IPS-15b (cell line): ENCODE measurements at regions not wholly inside any gene's neighbourhood (a gene's known extent, or its start where the extent isn't known, plus 50 kb on each side); places are given as distances from the start of the nearest gene placed in this dataset.

ENCODE experiments used
- H3K27me3 ChIP-seq: one replicate; pipeline ENCODE4 v1.6.1; 2013; ENCODE audit warnings: low read length; ENCODE audit not compliant: control insufficient read depth, insufficient read depth
- H3K36me3 ChIP-seq: one replicate; pipeline ENCODE4 v1.6.1; 2013; ENCODE audit warnings: low read length; ENCODE audit not compliant: control insufficient read depth, insufficient read depth
- H3K4me1 ChIP-seq: one replicate; pipeline ENCODE4 v1.6.1; 2013; ENCODE audit warnings: mild to moderate bottlenecking, low read length; ENCODE audit not compliant: control insufficient read depth, insufficient read depth
- H3K4me3 ChIP-seq: one replicate; pipeline ENCODE4 v1.5.1; 2013; ENCODE audit warnings: low read depth, low read length
- H3K9ac ChIP-seq: one replicate; pipeline ENCODE4 v1.6.1; 2013; ENCODE audit warnings: low read depth, mild to moderate bottlenecking, low read length
- H3K9me3 ChIP-seq: one replicate; pipeline ENCODE4 v1.6.1; 2013; ENCODE audit warnings: mild to moderate bottlenecking, low read length; ENCODE audit not compliant: control insufficient read depth, insufficient read depth

GRCh38 chr11:97259434-97259833 lies 869.6 kb downstream of the JRKL start:
- no peak overlapping the region for H3K4me3 ChIP-seq

GRCh38 chr11:97259884-97260283 lies 870.1 kb downstream of the JRKL start:
- Histone ChIP-seq H3K36me3 (no peaks in the 10 kb centered on the region), H3K9ac (no peak overlapping the region), H3K27me3 (no peaks in the 10 kb centered on the region), H3K4me1 (no peaks in the 10 kb centered on the region), H3K4me3 (no peak overlapping the region), H3K9me3 (no peaks in the 10 kb centered on the region)

More at GRCh38 chr11:97259434-97259833, 869.6 kb downstream of the JRKL start:
- Histone ChIP-seq H3K9ac (no peak overlapping the region), H3K27me3 (no peaks in the 10 kb centered on the region), H3K4me1 (no peaks in the 10 kb centered on the region), H3K9me3 (no peaks in the 10 kb centered on the region), H3K36me3 (no peaks in the 10 kb centered on the region)

- Histone ChIP-seq H3K9me3 (no peaks in the 10 kb centered on the region), H3K27me3 (no peaks in the 10 kb centered on the region), H3K4me1 (no peaks in the 10 kb centered on the region), H3K9ac (no peak overlapping the region), H3K36me3 (no peaks in the 10 kb centered on the region), H3K4me3 (no peak overlapping the region)
Observed at GRCh38 chr11:97263183-97263858, 873.5 kb downstream of the JRKL start.

GRCh38 chr11:97269527-97269926 lies 879.7 kb downstream of the JRKL start:
- no peaks in the 10 kb centered on the region for H3K27me3 ChIP-seq
- H3K9me3 ChIP-seq: no peaks in the 10 kb centered on the region
- H3K4me3 ChIP-seq: no peak overlapping the region
- no peaks in the 10 kb centered on the region for H3K4me1 ChIP-seq
- no peaks in the 10 kb centered on the region for H3K36me3 ChIP-seq
- H3K9ac ChIP-seq: no peak overlapping the region

- no peaks in the 10 kb centered on the region for H3K27me3 ChIP-seq
- no peaks in the 10 kb centered on the region for H3K4me1 ChIP-seq
- H3K9me3 ChIP-seq: no peaks in the 10 kb centered on the region
- no peaks in the 10 kb centered on the region for H3K36me3 ChIP-seq
- no peak overlapping the region for H3K9ac ChIP-seq
- H3K4me3 ChIP-seq: no peak overlapping the region
Observed at GRCh38 chr11:97279341-97279740, 889.5 kb downstream of the JRKL start.

GRCh38 chr11:97280347-97280746 lies 890.5 kb downstream of the JRKL start:
- Histone ChIP-seq H3K4me1 (no peaks in the 10 kb centered on the region), H3K9me3 (no peaks in the 10 kb centered on the region), H3K36me3 (no peaks in the 10 kb centered on the region), H3K4me3 (no peak overlapping the region), H3K9ac (no peak overlapping the region), H3K27me3 (no peaks in the 10 kb centered on the region)

- Histone ChIP-seq H3K36me3 (no peaks in the 10 kb centered on the region), H3K27me3 (no peaks in the 10 kb centered on the region), H3K4me3 (no peak overlapping the region), H3K9ac (no peak overlapping the region), H3K9me3 (peaks cover 2% of the 10 kb centered on the region), H3K4me1 (no peaks in the 10 kb centered on the region)
Observed at GRCh38 chr11:97289823-97290222, 900.0 kb downstream of the JRKL start.

GRCh38 chr11:97290464-97291041 lies 900.7 kb downstream of the JRKL start:
- Histone ChIP-seq H3K36me3 (no peaks in the 10 kb centered on the region), H3K9ac (no peak overlapping the region), H3K4me1 (no peaks in the 10 kb centered on the region), H3K27me3 (no peaks in the 10 kb centered on the region), H3K4me3 (no peak overlapping the region), H3K9me3 (peaks cover 2% of the 10 kb centered on the region)

GRCh38 chr11:97296301-97296700 lies 906.5 kb downstream of the JRKL start:
- Histone ChIP-seq H3K9me3 (peaks cover 2% of the 10 kb centered on the region), H3K27me3 (no peaks in the 10 kb centered on the region), H3K36me3 (no peaks in the 10 kb centered on the region), H3K9ac (no peak overlapping the region), H3K4me3 (no peak overlapping the region), H3K4me1 (no peaks in the 10 kb centered on the region)

- Histone ChIP-seq H3K4me1 (no peaks in the 10 kb centered on the region), H3K27me3 (no peaks in the 10 kb centered on the region), H3K9me3 (no peaks in the 10 kb centered on the region), H3K36me3 (no peaks in the 10 kb centered on the region), H3K4me3 (no peak overlapping the region), H3K9ac (no peak overlapping the region)
Observed at GRCh38 chr11:97309291-97309690, 919.5 kb downstream of the JRKL start.

GRCh38 chr11:97325693-97326092 lies 935.9 kb downstream of the JRKL start:
- Histone ChIP-seq H3K27me3 (no peaks in the 10 kb centered on the region), H3K36me3 (no peaks in the 10 kb centered on the region), H3K9ac (no peak overlapping the region), H3K4me3 (no peak overlapping the region), H3K4me1 (no peaks in the 10 kb centered on the region), H3K9me3 (no peaks in the 10 kb centered on the region)

- H3K9ac ChIP-seq: no peak overlapping the region
- H3K9me3 ChIP-seq: no peaks in the 10 kb centered on the region
Observed at GRCh38 chr11:97332271-97332670, 942.5 kb downstream of the JRKL start.

More at GRCh38 chr11:97332271-97332670, 942.5 kb downstream of the JRKL start:
- no peaks in the 10 kb centered on the region for H3K36me3 ChIP-seq
- no peaks in the 10 kb centered on the region for H3K4me1 ChIP-seq
- no peak overlapping the region for H3K4me3 ChIP-seq
- no peaks in the 10 kb centered on the region for H3K27me3 ChIP-seq
